Kidney epithelial cell (primary cell): ENCODE measurements at regions not wholly inside any gene's neighbourhood (a gene's known extent, or its start where the extent isn't known, plus 50 kb on each side); places are given as distances from the start of the nearest gene placed in this dataset.

Experiments
- DNase-seq: peaks from one replicate; pipeline ENCODE4 v3.0.0-alpha.2; 2010; ENCODE audit warnings: low read depth
- H3K27me3 ChIP-seq: 2 replicates; pipeline ENCODE4 v1.6.0; 2011; ENCODE audit warnings: low read length; ENCODE audit not compliant: control insufficient read depth, insufficient read depth
- H3K36me3 ChIP-seq: 2 replicates; pipeline ENCODE4 v1.5.1; 2011; ENCODE audit warnings: low read length; ENCODE audit not compliant: control insufficient read depth, insufficient read depth
- H3K4me3 ChIP-seq: 2 replicates; pipeline ENCODE4 v1.5.1; 2011; ENCODE audit warnings: low read depth, mild to moderate bottlenecking, control low read depth, low read length
- TF ChIP-seq, protein P1 (sequence below): IDR thresholded peaks from 2 replicates; pipeline ENCODE4 v1.5.1; 2011; ENCODE audit warnings: mild to moderate bottlenecking, moderate library complexity, low read length, control low read depth, inconsistent platforms; ENCODE audit not compliant: insufficient read depth, poor library complexity, severe bottlenecking

DNA sequence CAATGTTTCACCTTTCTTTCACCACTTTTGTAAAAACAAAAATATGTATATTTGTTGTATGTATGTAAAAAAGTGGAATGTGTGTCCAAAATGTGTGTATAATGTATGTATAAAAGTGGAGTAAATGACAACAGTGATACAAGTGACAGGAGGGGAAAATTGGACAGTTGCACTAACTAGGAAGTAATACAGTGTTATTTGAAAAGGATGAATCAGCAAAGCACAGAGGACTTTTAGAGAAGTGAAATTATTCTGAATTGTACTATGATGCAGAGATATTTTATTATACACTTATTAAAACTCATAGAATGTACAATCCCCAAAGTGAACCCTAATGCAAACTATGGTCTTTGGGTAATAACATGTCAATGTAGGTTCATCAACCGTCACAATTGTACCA is 331.3 kb upstream of the CNTNAP5 start:
- no peaks in the 10 kb centered on the region for H3K27me3 ChIP-seq
- TF ChIP-seq, protein P1, sequence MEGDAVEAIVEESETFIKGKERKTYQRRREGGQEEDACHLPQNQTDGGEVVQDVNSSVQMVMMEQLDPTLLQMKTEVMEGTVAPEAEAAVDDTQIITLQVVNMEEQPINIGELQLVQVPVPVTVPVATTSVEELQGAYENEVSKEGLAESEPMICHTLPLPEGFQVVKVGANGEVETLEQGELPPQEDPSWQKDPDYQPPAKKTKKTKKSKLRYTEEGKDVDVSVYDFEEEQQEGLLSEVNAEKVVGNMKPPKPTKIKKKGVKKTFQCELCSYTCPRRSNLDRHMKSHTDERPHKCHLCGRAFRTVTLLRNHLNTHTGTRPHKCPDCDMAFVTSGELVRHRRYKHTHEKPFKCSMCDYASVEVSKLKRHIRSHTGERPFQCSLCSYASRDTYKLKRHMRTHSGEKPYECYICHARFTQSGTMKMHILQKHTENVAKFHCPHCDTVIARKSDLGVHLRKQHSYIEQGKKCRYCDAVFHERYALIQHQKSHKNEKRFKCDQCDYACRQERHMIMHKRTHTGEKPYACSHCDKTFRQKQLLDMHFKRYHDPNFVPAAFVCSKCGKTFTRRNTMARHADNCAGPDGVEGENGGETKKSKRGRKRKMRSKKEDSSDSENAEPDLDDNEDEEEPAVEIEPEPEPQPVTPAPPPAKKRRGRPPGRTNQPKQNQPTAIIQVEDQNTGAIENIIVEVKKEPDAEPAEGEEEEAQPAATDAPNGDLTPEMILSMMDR: no peak
- H3K4me3 ChIP-seq: no peak overlapping the region
- H3K36me3 ChIP-seq: no peaks in the 10 kb centered on the region
- no peak for DNase-seq

DNA sequence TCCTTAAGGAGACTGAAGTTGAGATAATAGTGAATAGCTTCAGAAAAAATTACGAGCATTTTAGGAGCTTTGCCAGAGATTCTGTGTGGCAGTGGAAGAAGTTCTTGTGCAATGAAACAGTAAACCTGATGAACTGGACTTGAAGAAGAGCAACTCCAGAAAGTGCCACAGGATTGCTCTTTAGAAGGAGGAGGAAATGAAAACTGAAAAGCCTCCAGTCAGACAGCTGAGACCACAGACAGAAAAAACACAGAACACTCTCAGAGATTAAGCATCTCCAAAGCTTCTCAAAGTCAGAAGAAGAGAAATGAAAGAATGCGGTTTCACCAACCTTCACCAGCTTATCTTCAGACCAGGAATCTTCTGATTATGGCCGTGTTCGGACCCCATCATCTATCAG is 329.7 kb upstream of the CNTNAP5 start:
- H3K36me3 ChIP-seq: no peaks in the 10 kb centered on the region
- TF ChIP-seq, protein P1: no peak
- no peak overlapping the region for H3K4me3 ChIP-seq
- no peak for DNase-seq
- no peaks in the 10 kb centered on the region for H3K27me3 ChIP-seq

DNA sequence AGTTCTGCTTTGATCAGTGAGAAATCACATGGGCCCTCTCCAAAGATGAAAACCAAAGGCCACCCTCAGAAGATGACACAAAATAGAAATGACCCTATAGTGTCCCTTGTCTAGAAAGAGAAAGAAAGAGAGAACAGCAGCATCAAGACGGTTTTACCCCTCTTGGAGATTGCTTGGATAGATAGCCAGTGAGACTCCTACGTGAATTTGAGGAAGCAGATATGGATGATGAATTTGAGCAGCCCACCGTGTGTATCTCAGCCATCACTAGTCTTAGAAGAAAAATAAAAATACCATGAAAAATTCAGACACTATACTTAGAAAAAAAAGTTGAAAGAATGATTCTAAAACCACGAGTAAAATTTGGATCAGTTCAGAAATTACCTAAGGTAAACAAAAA is 329.1 kb upstream of the CNTNAP5 start:
- Histone ChIP-seq H3K4me3 (no peak overlapping the region), H3K36me3 (no peaks in the 10 kb centered on the region), H3K27me3 (no peaks in the 10 kb centered on the region)
- no peak for DNase-seq
- TF ChIP-seq, protein P1: no peak

DNA sequence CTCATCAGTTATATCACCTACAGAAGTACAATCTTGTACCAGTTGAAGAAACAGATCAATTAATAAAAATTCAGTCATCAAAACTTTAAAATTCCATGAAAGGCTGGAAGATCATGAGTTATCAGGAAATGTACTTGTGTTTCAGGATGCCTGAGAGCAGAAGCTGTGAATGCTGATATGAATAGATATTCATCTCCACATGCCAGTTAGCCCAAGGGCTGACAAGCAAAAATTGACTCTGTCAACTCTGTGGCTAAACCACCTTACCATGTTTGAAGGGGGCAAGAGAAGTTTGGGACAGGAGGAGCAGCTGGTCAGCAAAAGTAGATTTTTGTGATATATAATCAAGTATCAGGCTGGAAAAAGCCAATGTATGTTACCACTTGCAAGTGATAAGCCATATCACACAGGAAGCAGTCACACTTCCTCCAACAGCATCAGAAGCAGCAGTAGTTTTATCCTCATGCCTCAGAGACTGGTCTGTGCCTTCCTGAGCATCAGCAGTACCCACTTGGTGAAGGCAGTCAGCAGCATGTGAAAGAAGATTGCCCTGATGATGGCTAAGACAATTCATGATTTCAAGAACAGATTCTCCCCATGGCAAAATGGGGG is 328.2 kb upstream of the CNTNAP5 start:
- no peak overlapping the region for H3K4me3 ChIP-seq
- TF ChIP-seq, protein P1: no peak
- no peaks in the 10 kb centered on the region for H3K36me3 ChIP-seq
- DNase-seq: no peak
- no peaks in the 10 kb centered on the region for H3K27me3 ChIP-seq

DNA sequence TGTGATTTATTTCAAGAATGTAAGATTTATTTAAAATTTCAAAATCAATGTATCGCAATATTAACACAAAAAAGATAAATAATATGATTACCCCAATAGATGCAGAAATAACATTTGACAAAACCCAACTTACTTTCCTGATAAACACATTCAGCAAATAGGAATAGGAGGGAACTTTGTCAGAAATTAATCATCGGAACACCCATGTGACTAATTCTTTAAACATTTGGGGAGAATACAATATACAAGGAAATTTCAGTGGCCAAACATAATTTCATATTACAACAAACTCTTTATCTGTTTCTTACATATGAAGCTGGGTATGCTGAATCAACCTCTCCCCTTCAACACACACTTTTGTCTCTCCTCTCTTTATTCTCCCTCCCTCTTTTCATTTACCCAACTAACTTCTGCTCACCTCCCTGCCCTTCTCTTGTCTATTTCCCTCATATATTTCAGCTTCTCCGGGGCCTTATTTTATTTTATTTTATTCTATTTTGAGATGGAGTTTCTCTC is 309.6 kb upstream of the CNTNAP5 start:
- no peak overlapping the region for H3K4me3 ChIP-seq
- TF ChIP-seq, protein P1: no peak
- DNase-seq: no peak

More for the DNA sequence above, 309.6 kb upstream of the CNTNAP5 start:
- Histone ChIP-seq H3K27me3 (no peaks in the 10 kb centered on the region), H3K36me3 (no peaks in the 10 kb centered on the region)
